Endothelial cell of umbilical vein (primary cell): ENCODE measurements at regions not wholly inside any gene's neighbourhood (a gene's known extent, or its start where the extent isn't known, plus 50 kb on each side); places are given as distances from the start of the nearest gene placed in this dataset.

Source experiments
- BruUV-seq: library from RNA; stranded (reverse); fragments of 400-500 nt; replicated peaks from 2 replicates; lab custom pipeline; 2021; lab: Mats Ljungman, UMichigan
- CTCF ChIA-PET: fragments of 300-600, 350-600 bp; sonication (Branson Sonifier 250); formaldehyde crosslinking; loops from one replicate; lab custom pipeline; 2021; ENCODE audit warnings: antibody characterized with exemption, inconsistent platforms; lab: Charles Lee
- POLR2A ChIA-PET: fragments of 300-600, 350-600 bp; sonication (Branson Sonifier 250); formaldehyde crosslinking; loops from one replicate; lab custom pipeline; 2021; ENCODE audit warnings: antibody characterized with exemption, inconsistent platforms; lab: Charles Lee
- DNase-seq: peaks from one replicate; pipeline ENCODE4 v3.0.0-alpha.2; 2011; ENCODE audit warnings: low read depth, low spot score
- FAIRE-seq: peaks from 2 replicates; lab custom pipeline; 2011; peaks lifted over from hg19 to GRCh38; lab: Jason Lieb, UNC
- H2AFZ ChIP-seq: 2 replicates; pipeline ENCODE4 v1.6.0; 2012; ENCODE audit warnings: low read depth, low read length, control low read depth, inconsistent platforms
- H3K27ac ChIP-seq: 2 replicates; pipeline ENCODE4 v1.5.1; 2011; ENCODE audit warnings: low read depth, mild to moderate bottlenecking, control low read depth, low read length, moderate library complexity; ENCODE audit not compliant: insufficient read depth
- H3K27me3 ChIP-seq, 2 experiments: 2 replicates each; pipeline versions ENCODE4 v1.6.0 to v1.6.1; 2011; ENCODE audit warnings: low read length in 2 of 2, mixed read lengths in 1 of 2; ENCODE audit not compliant: control insufficient read depth in 2 of 2, insufficient read depth in 2 of 2
- H3K36me3 ChIP-seq, 2 experiments: 2 replicates in 1 of 2; 3 replicates in 1 of 2; pipeline ENCODE4 v1.5.1; 2011; ENCODE audit warnings: low read length in 2 of 2, mild to moderate bottlenecking in 1 of 2, moderate library complexity in 1 of 2; ENCODE audit not compliant: control insufficient read depth in 2 of 2, insufficient read depth in 2 of 2; ENCODE audit errors: extremely low read depth in 1 of 2
- H3K4me1 ChIP-seq: 3 replicates; pipeline ENCODE4 v1.5.1; 2011; ENCODE audit warnings: mild to moderate bottlenecking, low read length; ENCODE audit not compliant: control insufficient read depth, insufficient read depth; ENCODE audit errors: extremely low read depth
- H3K4me2 ChIP-seq: 2 replicates; pipeline ENCODE4 v1.6.1; 2011; ENCODE audit warnings: low read length, control low read depth, mixed read lengths; ENCODE audit not compliant: insufficient read depth
- H3K4me3 ChIP-seq, 3 experiments: fragments of 200-600 bp in 1 of 3; sonication (generic), shearing (Covaris generic) in 1 of 3; replicated peaks in 1 of 3; 2 replicates each; pipeline ENCODE4 v1.5.1; 2011 to 2016; ENCODE audit warnings: control low read depth in 3 of 3, low read length in 3 of 3, mild to moderate bottlenecking in 2 of 3, inconsistent platforms in 1 of 3, low read depth in 1 of 3, moderate library complexity in 1 of 3; ENCODE audit not compliant: insufficient read depth in 1 of 3
- H3K79me2 ChIP-seq: 2 replicates; pipeline ENCODE4 v1.6.0; 2012; ENCODE audit warnings: low read length, inconsistent platforms; ENCODE audit not compliant: control insufficient read depth, insufficient read depth
- H3K9ac ChIP-seq: replicated peaks from 2 replicates; pipeline ENCODE3; 2011; ENCODE audit warnings: low read length, control low read depth; ENCODE audit not compliant: insufficient read depth; ENCODE audit errors: extremely low read depth
- H3K9me1 ChIP-seq: replicated peaks from 3 replicates; pipeline ENCODE4 v1.6.0; 2011; ENCODE audit warnings: mild to moderate bottlenecking, low read length; ENCODE audit not compliant: control insufficient read depth, insufficient read depth; ENCODE audit errors: extremely low read depth
- H3K9me3 ChIP-seq: replicated peaks from 2 replicates; pipeline ENCODE4 v1.5.1; 2012; ENCODE audit warnings: low read length, inconsistent platforms; ENCODE audit not compliant: control insufficient read depth, insufficient read depth
- H4K20me1 ChIP-seq: replicated peaks from 2 replicates; pipeline ENCODE3; 2011; ENCODE audit warnings: mild to moderate bottlenecking, low read length; ENCODE audit not compliant: control insufficient read depth, insufficient read depth; ENCODE audit errors: extremely low read depth
- CTCF ChIP-seq, 2 donors: IDR thresholded peaks; 1 replicate in 1 of 2; 2 replicates in 1 of 2; pipeline ENCODE4 v1.5.1; 2011; ENCODE audit warnings: low read length in 2 of 2, mild to moderate bottlenecking in 2 of 2, moderate library complexity in 2 of 2, control low read depth in 1 of 2, inconsistent platforms in 1 of 2, low read depth in 1 of 2; ENCODE audit not compliant: insufficient read depth in 1 of 2; ENCODE audit errors: extremely low read depth in 1 of 2
- EZH2 ChIP-seq: IDR thresholded peaks from 2 replicates; pipeline ENCODE4 v1.6.1; 2012; ENCODE audit warnings: borderline replicate concordance, low read depth, mild to moderate bottlenecking, moderate library complexity, low read length, inconsistent platforms; ENCODE audit not compliant: severe bottlenecking
- FOS ChIP-seq: IDR thresholded peaks from 2 replicates; pipeline ENCODE4 v1.6.1; 2011; ENCODE audit warnings: mild to moderate bottlenecking, low read length, moderate library complexity, borderline replicate concordance; ENCODE audit not compliant: insufficient read depth
- GATA2 ChIP-seq: IDR thresholded peaks from 2 replicates; pipeline ENCODE4 v1.7.0; 2011; ENCODE audit warnings: low read depth, mild to moderate bottlenecking, moderate library complexity, mixed read lengths, low read length; ENCODE audit not compliant: insufficient read length, insufficient read depth
- JUN ChIP-seq: IDR thresholded peaks from 2 replicates; pipeline ENCODE4 v1.6.1; 2011; ENCODE audit warnings: borderline replicate concordance, low read depth; ENCODE audit not compliant: insufficient read length, insufficient read depth
- MYC ChIP-seq: IDR thresholded peaks from one replicate; pipeline ENCODE4 v1.6.1; 2011; ENCODE audit warnings: mild to moderate bottlenecking, low read depth, low read length
- POLR2A ChIP-seq: IDR thresholded peaks from 2 replicates; pipeline ENCODE4 v1.6.1; 2012; ENCODE audit warnings: low read depth, mild to moderate bottlenecking, control low read depth, low read length
- POLR2AphosphoS5 ChIP-seq: IDR thresholded peaks from 2 replicates; pipeline ENCODE4 v1.6.1; 2012; ENCODE audit warnings: low read depth, mild to moderate bottlenecking, control low read depth, low read length, moderate library complexity; ENCODE audit not compliant: insufficient read depth
- dilution Hi-C: fragments of 300-500 bp; cut with MboI; formaldehyde crosslinking; loops from one replicate; pipeline ENCODE4 v1.15.0; 2019; ENCODE audit warnings: low sequenced_read_pairs; ENCODE audit not compliant: extremely low pct_ligation_motif_present
- intact Hi-C: fragments of 100-400 bp; cut with micrococcal nuclease; formaldehyde crosslinking; loops from one replicate; pipeline ENCODE4 v1.10.0; 2022
- TF ChIP-seq, protein P1 (sequence below): IDR thresholded peaks from 2 replicates; pipeline ENCODE4 v1.6.1; 2011; ENCODE audit not compliant: insufficient read depth, insufficient read length

DNA sequence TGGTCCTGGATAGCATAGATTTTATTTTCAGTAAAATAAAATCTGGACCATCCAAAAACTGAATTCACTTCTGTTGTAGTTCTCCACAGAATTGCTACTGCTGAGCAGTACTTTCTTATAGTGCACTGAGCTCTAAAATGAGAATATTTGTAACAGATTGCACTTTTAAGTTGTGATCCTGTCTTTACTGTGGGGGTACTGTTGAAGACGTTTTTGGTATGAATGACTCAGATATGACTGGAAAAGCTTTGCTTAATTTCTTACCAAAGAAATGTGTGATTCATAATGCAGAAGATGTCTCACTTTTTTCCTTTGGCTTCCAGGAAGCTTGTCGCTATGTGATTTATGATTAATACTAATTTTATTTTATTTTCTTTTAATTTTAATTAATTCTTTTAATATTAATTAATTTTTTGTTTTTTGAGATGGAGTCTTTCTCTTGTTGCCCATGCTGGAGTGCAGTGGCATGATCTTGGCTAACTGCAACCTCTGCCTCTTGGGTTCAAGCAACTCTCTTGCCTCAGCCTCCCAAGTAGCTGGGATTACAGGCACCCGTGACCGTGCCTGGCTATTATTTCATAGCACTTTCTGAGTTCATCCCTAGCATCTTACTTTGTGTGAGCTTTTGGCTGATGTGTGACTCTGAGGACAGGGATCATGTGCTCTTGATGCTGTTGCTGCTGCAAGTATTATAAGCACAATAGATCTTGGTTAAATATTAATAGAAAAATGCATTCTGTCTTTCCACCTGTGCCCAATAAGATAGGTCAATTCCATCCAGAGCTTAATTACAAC is 557.6 kb upstream of the AMELY start:
- ChIA-PET CTCF (interaction anchor here (1.1 kb wide), 1 partner anchor 12 kb away, joined by 4 read pairs; no protein-coding TSS in a partner anchor), POLR2A (no interaction called here)
- no peaks in the 10 kb centered on the region for H3K27me3 ChIP-seq
- H3K9me1 ChIP-seq, result no peaks in the 10 kb centered on the region
- H3K9me3 ChIP-seq, result no peaks in the 10 kb centered on the region
- no peak overlapping the region for H3K4me3 ChIP-seq
- intact Hi-C loops (no loop called here), dilution Hi-C loops (no loop called here)
- no peaks in the 10 kb centered on the region for H4K20me1 ChIP-seq
- peaks cover 6% of the 10 kb centered on the region for H3K4me1 ChIP-seq
- TF ChIP-seq EZH2, result no peak
- no peak for TF ChIP-seq POLR2A
- TF ChIP-seq MYC, result no peak
- no peak for TF ChIP-seq POLR2AphosphoS5
- TF ChIP-seq, protein P1, sequence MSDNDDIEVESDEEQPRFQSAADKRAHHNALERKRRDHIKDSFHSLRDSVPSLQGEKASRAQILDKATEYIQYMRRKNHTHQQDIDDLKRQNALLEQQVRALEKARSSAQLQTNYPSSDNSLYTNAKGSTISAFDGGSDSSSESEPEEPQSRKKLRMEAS, result no peak
- no peak for TF ChIP-seq FOS
- no peak for TF ChIP-seq CTCF (IDR thresholded peaks at IDR 0.05; ENCODE audit: extremely low read depth in 1 of 2, insufficient read depth in 1 of 2, low read depth in 1 of 2, low read length in 2 of 2)
- TF ChIP-seq GATA2, result no peak
- TF ChIP-seq JUN, result no peak
- no peaks in the 10 kb centered on the region for H3K36me3 ChIP-seq
- no peak overlapping the region for H2AFZ ChIP-seq
- H3K9ac ChIP-seq, result no peak overlapping the region
- FAIRE-seq (no peak), DNase-seq (no peak)
- no peak overlapping the region for H3K4me2 ChIP-seq
- H3K79me2 ChIP-seq, result no peaks in the 10 kb centered on the region
- H3K27ac ChIP-seq, result no peak overlapping the region
- BruUV-seq, result no TSS peak
